ENCODE measurements at regions not wholly inside any gene's neighbourhood (a gene's known extent, or its start where the extent isn't known, plus 50 kb on each side); places are given as distances from the start of the nearest gene placed in this dataset.
"Not testable (repeated sequence)": the region's sequence is repeated elsewhere in the genome, so short reads cannot be mapped to it uniquely, and the experiment has no call there.

- no peak overlapping the region for H3K9ac ChIP-seq (ENCODE audit: low read length)
- TF ChIP-seq CTCF (IDR thresholded peaks at IDR 0.05; ENCODE audit: low read length) (peak; percentile 82), EZH2 (IDR thresholded peaks at IDR 0.05; ENCODE audit: borderline replicate concordance, low read length) (no peak)
- no peaks in the 10 kb centered on the region for H3K79me2 ChIP-seq (ENCODE audit: insufficient read depth, low read length)
- H3K9me3 ChIP-seq (ENCODE audit: low read length): no peaks in the 10 kb centered on the region
- no peak overlapping the region for H3K4me3 ChIP-seq (ENCODE audit: low read depth, low read length, poor library complexity, severe bottlenecking)
- H2AFZ ChIP-seq (ENCODE audit: low read length): no peak overlapping the region
- no peak overlapping the region for H3K27ac ChIP-seq (ENCODE audit: low read depth, low read length, poor library complexity, severe bottlenecking)
- H4K20me1 ChIP-seq (ENCODE audit: insufficient read depth, low read length): no peaks in the 10 kb centered on the region
- no peaks in the 10 kb centered on the region for H3K9me2 ChIP-seq (ENCODE audit: low read depth, low read length)
- no peak overlapping the region for H3K4me2 ChIP-seq (ENCODE audit: low read length)
- H3K27me3 ChIP-seq (ENCODE audit: insufficient read depth, low read length): no peaks in the 10 kb centered on the region
- no peaks in the 10 kb centered on the region for H3F3A ChIP-seq (ENCODE audit: insufficient read depth, low read length)
- H3K4me1 ChIP-seq (ENCODE audit: insufficient read depth, low read length, severe bottlenecking): peaks cover 23% of the 10 kb centered on the region
- H3K36me3 ChIP-seq (ENCODE audit: insufficient read depth, low read length): peaks cover 70% of the 10 kb centered on the region
Measured at GRCh38 chr7:149598721-149599308, 101.2 kb upstream of the ZNF746 start.

- not testable (repeated sequence) for H2AFZ ChIP-seq (ENCODE audit: low read length); H3K4me3 ChIP-seq (ENCODE audit: low read depth, low read length, poor library complexity, severe bottlenecking); H3K4me2 ChIP-seq (ENCODE audit: low read length); H3K9me3 ChIP-seq (ENCODE audit: low read length); H3K9ac ChIP-seq (ENCODE audit: low read length); H3K79me2 ChIP-seq (ENCODE audit: insufficient read depth, low read length); H3F3A ChIP-seq (ENCODE audit: insufficient read depth, low read length); H4K20me1 ChIP-seq (ENCODE audit: insufficient read depth, low read length); H3K9me2 ChIP-seq (ENCODE audit: low read depth, low read length); H3K27me3 ChIP-seq (ENCODE audit: insufficient read depth, low read length); H3K27ac ChIP-seq (ENCODE audit: low read depth, low read length, poor library complexity, severe bottlenecking)
- Histone ChIP-seq H3K4me1 (ENCODE audit: insufficient read depth, low read length, severe bottlenecking) (peaks cover 23% of the 10 kb centered on the region), H3K36me3 (ENCODE audit: insufficient read depth, low read length) (peaks cover 63% of the 10 kb centered on the region)
Measured at GRCh38 chr7:149597789-149598188, 100.2 kb upstream of the ZNF746 start.

- Histone ChIP-seq H4K20me1 (ENCODE audit: insufficient read depth, low read length) (no peaks in the 10 kb centered on the region), H3K9ac (ENCODE audit: low read length) (no peak overlapping the region), H3K9me3 (ENCODE audit: low read length) (no peaks in the 10 kb centered on the region), H3K27me3 (ENCODE audit: insufficient read depth, low read length) (no peaks in the 10 kb centered on the region), H3K36me3 (ENCODE audit: insufficient read depth, low read length) (peaks cover 56% of the 10 kb centered on the region), H3K79me2 (ENCODE audit: insufficient read depth, low read length) (no peaks in the 10 kb centered on the region), H3F3A (ENCODE audit: insufficient read depth, low read length) (no peaks in the 10 kb centered on the region), H3K27ac (ENCODE audit: low read depth, low read length, poor library complexity, severe bottlenecking) (no peak overlapping the region), H3K4me1 (ENCODE audit: insufficient read depth, low read length, severe bottlenecking) (peaks cover 16% of the 10 kb centered on the region), H3K9me2 (ENCODE audit: low read depth, low read length) (no peaks in the 10 kb centered on the region), H3K4me2 (ENCODE audit: low read length) (no peak overlapping the region), H3K4me3 (ENCODE audit: low read depth, low read length, poor library complexity, severe bottlenecking) (no peak overlapping the region), H2AFZ (ENCODE audit: low read length) (no peak overlapping the region)
- TF ChIP-seq CTCF (IDR thresholded peaks at IDR 0.05; ENCODE audit: low read length): no peak
- TF ChIP-seq EZH2 (IDR thresholded peaks at IDR 0.05; ENCODE audit: borderline replicate concordance, low read length): no peak
Measured at GRCh38 chr7:149595541-149595940, 97.9 kb upstream of the ZNF746 start.

- H3K9me2 ChIP-seq (ENCODE audit: low read depth, low read length): no peaks in the 10 kb centered on the region
- H3K4me3 ChIP-seq (ENCODE audit: low read depth, low read length, poor library complexity, severe bottlenecking): no peak overlapping the region
- H3K4me2 ChIP-seq (ENCODE audit: low read length): no peak overlapping the region
- no peaks in the 10 kb centered on the region for H3F3A ChIP-seq (ENCODE audit: insufficient read depth, low read length)
- TF ChIP-seq EZH2 (IDR thresholded peaks at IDR 0.05; ENCODE audit: borderline replicate concordance, low read length): no peak
- H2AFZ ChIP-seq (ENCODE audit: low read length): no peak overlapping the region
- H3K79me2 ChIP-seq (ENCODE audit: insufficient read depth, low read length): no peaks in the 10 kb centered on the region
- H3K4me1 ChIP-seq (ENCODE audit: insufficient read depth, low read length, severe bottlenecking): peaks cover 12% of the 10 kb centered on the region
- H4K20me1 ChIP-seq (ENCODE audit: insufficient read depth, low read length): no peaks in the 10 kb centered on the region
- H3K27me3 ChIP-seq (ENCODE audit: insufficient read depth, low read length): no peaks in the 10 kb centered on the region
- no peaks in the 10 kb centered on the region for H3K9me3 ChIP-seq (ENCODE audit: low read length)
- H3K27ac ChIP-seq (ENCODE audit: low read depth, low read length, poor library complexity, severe bottlenecking): no peak overlapping the region
- peaks cover 56% of the 10 kb centered on the region for H3K36me3 ChIP-seq (ENCODE audit: insufficient read depth, low read length)
- no peak overlapping the region for H3K9ac ChIP-seq (ENCODE audit: low read length)
Measured at GRCh38 chr7:149595078-149595477, 97.5 kb upstream of the ZNF746 start.
